Panc1 (cell line): ENCODE measurements at regions not wholly inside any gene's neighbourhood (a gene's known extent, or its start where the extent isn't known, plus 50 kb on each side); places are given as distances from the start of the nearest gene placed in this dataset.

Experiments
- ATAC-seq: fragments of 200-7000 bp; cut with Tn5 transposase; 2 replicates; pipeline ENCODE4 v1.9.1; 2020; ENCODE audit warnings: mild to moderate bottlenecking, moderate library complexity
- BruUV-seq: library from RNA; stranded (reverse); fragments of 400-500 nt; replicated peaks from 2 replicates; lab custom pipeline; 2021; lab: Mats Ljungman, UMichigan
- CTCF ChIA-PET: fragments of 300-600 bp; sonication (Branson Sonifier 250); formaldehyde crosslinking; loops from one replicate; lab custom pipeline; 2022; ENCODE audit warnings: antibody characterized with exemption; lab: Charles Lee
- POLR2A ChIA-PET: fragments of 300-600 bp; sonication (Branson Sonifier 250); formaldehyde crosslinking; loops from one replicate; lab custom pipeline; 2022; ENCODE audit warnings: antibody characterized with exemption; lab: Charles Lee
- DNase-seq: peaks from one replicate; pipeline ENCODE4 v3.0.0-alpha.2; 2010; ENCODE audit warnings: low read depth, low spot score
- H3K27ac ChIP-seq: 2 replicates; pipeline ENCODE4 v1.5.1; 2011; ENCODE audit warnings: mild to moderate bottlenecking, low read length, inconsistent platforms
- H3K27me3 ChIP-seq: fragments of 200-500 bp; sonication (Bioruptor generic); 2 replicates; pipeline ENCODE4 v1.6.0; 2014; ENCODE audit warnings: low read length, inconsistent platforms; ENCODE audit not compliant: control insufficient read depth, insufficient read depth
- H3K36me3 ChIP-seq: fragments of 200-500 bp; sonication (Bioruptor generic); 2 replicates; pipeline ENCODE4 v1.5.1; 2014; ENCODE audit warnings: inconsistent platforms, mild to moderate bottlenecking, low read length, moderate library complexity; ENCODE audit not compliant: control insufficient read depth, insufficient read depth
- H3K4me1 ChIP-seq: 2 replicates; pipeline ENCODE4 v1.5.1; 2011; ENCODE audit warnings: inconsistent platforms, mild to moderate bottlenecking, low read length, moderate library complexity; ENCODE audit not compliant: control insufficient read depth, insufficient read depth
- H3K4me3 ChIP-seq, 2 experiments: 2 replicates each; pipeline ENCODE4 v1.5.1; 2011 to 2012; ENCODE audit warnings: low read depth in 2 of 2, low read length in 2 of 2, mild to moderate bottlenecking in 2 of 2, inconsistent platforms in 1 of 2, moderate library complexity in 1 of 2
- H3K9me3 ChIP-seq: fragments of 200-500 bp; sonication (Bioruptor generic); 2 replicates; pipeline ENCODE4 v1.5.1; 2014; ENCODE audit warnings: low read depth, mild to moderate bottlenecking, inconsistent platforms, low read length, moderate library complexity; ENCODE audit not compliant: control insufficient read depth, insufficient read depth
- POLR2AphosphoS5 ChIP-seq: IDR thresholded peaks from 2 replicates; pipeline ENCODE4 v1.6.1; 2012; ENCODE audit warnings: mild to moderate bottlenecking, low read depth, low read length, moderate library complexity
- REST ChIP-seq, 2 experiments: IDR thresholded peaks; 2 replicates each; pipeline ENCODE4 v1.6.1; 2011 to 2012; ENCODE audit warnings: low read depth in 2 of 2, control low read depth in 1 of 2, low read length in 1 of 2, mild to moderate bottlenecking in 1 of 2, moderate library complexity in 1 of 2; ENCODE audit not compliant: insufficient read depth in 1 of 2
- SIN3A ChIP-seq: IDR thresholded peaks from 2 replicates; pipeline ENCODE4 v1.6.1; 2012; ENCODE audit warnings: low read depth, mild to moderate bottlenecking, low read length, moderate library complexity, borderline replicate concordance; ENCODE audit not compliant: insufficient read depth
- TCF7L2 ChIP-seq: IDR thresholded peaks from 2 replicates; pipeline ENCODE4 v1.6.1; 2011; ENCODE audit warnings: mild to moderate bottlenecking, low read depth, low read length, inconsistent platforms
- in situ Hi-C: cut with HindIII; loops from 2 replicates; pipeline ENCODE4 v1.10.0; 2016; ENCODE audit warnings: low sequenced_read_pairs, low pct_unique_long_range_greater_than_20kb
- intact Hi-C: fragments of 100-400 bp; cut with micrococcal nuclease; formaldehyde crosslinking; loops from one replicate; pipeline ENCODE4 v1.10.0; 2022; ENCODE audit not compliant: unreplicated experiment
- TF ChIP-seq, protein P1 (sequence below): fragments of 450-650 bp; IDR thresholded peaks from 2 replicates; pipeline ENCODE4 v1.5.1; 2017; ENCODE audit warnings: mild to moderate bottlenecking

- no peak overlapping the region for H3K27ac ChIP-seq
- no peaks in the 10 kb centered on the region for H3K9me3 ChIP-seq
- intact Hi-C loops, result no loop called here
- BruUV-seq, result no TSS peak
- TF ChIP-seq, protein P1, sequence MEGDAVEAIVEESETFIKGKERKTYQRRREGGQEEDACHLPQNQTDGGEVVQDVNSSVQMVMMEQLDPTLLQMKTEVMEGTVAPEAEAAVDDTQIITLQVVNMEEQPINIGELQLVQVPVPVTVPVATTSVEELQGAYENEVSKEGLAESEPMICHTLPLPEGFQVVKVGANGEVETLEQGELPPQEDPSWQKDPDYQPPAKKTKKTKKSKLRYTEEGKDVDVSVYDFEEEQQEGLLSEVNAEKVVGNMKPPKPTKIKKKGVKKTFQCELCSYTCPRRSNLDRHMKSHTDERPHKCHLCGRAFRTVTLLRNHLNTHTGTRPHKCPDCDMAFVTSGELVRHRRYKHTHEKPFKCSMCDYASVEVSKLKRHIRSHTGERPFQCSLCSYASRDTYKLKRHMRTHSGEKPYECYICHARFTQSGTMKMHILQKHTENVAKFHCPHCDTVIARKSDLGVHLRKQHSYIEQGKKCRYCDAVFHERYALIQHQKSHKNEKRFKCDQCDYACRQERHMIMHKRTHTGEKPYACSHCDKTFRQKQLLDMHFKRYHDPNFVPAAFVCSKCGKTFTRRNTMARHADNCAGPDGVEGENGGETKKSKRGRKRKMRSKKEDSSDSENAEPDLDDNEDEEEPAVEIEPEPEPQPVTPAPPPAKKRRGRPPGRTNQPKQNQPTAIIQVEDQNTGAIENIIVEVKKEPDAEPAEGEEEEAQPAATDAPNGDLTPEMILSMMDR, result no peak
- TF ChIP-seq TCF7L2 (no peak), REST (IDR thresholded peaks at IDR 0.05; ENCODE audit: insufficient read depth in 1 of 2, low read depth in 2 of 2, low read length in 1 of 2) (no peak), SIN3A (no peak), POLR2AphosphoS5 (no peak)
- H3K4me1 ChIP-seq, result no peaks in the 10 kb centered on the region; the same call in 1 of the 2 replicates
- ATAC-seq (no peak), DNase-seq (no peak)
- CTCF ChIA-PET, result no interaction called here
- H3K27me3 ChIP-seq, result no peaks in the 10 kb centered on the region
- in situ Hi-C loops, result no loop called here
- H3K36me3 ChIP-seq, result no peaks in the 10 kb centered on the region
- POLR2A ChIA-PET, result no interaction called here
- no peak overlapping the region for H3K4me3 ChIP-seq
Measured at GRCh38 chr14:49516286-49516685, 69.9 kb downstream of the RPS29 start.

- H3K9me3 ChIP-seq, result no peaks in the 10 kb centered on the region
- intact Hi-C loops, result no loop called here
- ChIA-PET POLR2A (no interaction called here), CTCF (interaction anchor here (0.9 kb wide), 1 partner anchor 51 kb away, joined by 3 read pairs; no protein-coding TSS in a partner anchor)
- TF ChIP-seq POLR2AphosphoS5 (no peak), SIN3A (no peak), TCF7L2 (no peak), REST (IDR thresholded peaks at IDR 0.05; ENCODE audit: insufficient read depth in 1 of 2, low read depth in 2 of 2, low read length in 1 of 2) (no peak)
- TF ChIP-seq, protein P1, result no peak
- DNase-seq (no peak), ATAC-seq (no peak; the same call in 1 of the 2 replicates)
- in situ Hi-C loops, result no loop called here
- no peak overlapping the region for H3K27ac ChIP-seq
- no peaks in the 10 kb centered on the region for H3K36me3 ChIP-seq
- H3K27me3 ChIP-seq, result no peaks in the 10 kb centered on the region
- no peak overlapping the region for H3K4me3 ChIP-seq
- no peaks in the 10 kb centered on the region; the same call in 1 of the 2 replicates for H3K4me1 ChIP-seq
- no TSS peak for BruUV-seq
Measured at GRCh38 chr14:49512571-49512970, 73.6 kb downstream of the RPS29 start.
